ENCODE measurements at regions not wholly inside any gene's neighbourhood (a gene's known extent, or its start where the extent isn't known, plus 50 kb on each side); places are given as distances from the start of the nearest gene placed in this dataset.

GRCh38 chr5:118430076-118430475 lies 558.3 kb downstream of the DTWD2 start:
- TF ChIP-seq CTCF (IDR thresholded peaks at IDR 0.05): no peak
- no peak for TF ChIP-seq POLR2A (IDR thresholded peaks at IDR 0.05)
- no peak for TF ChIP-seq POLR2AphosphoS5 (IDR thresholded peaks at IDR 0.05; ENCODE audit: insufficient read depth in 1 of 2, low read depth in 1 of 2)

Measured in vagina (tissue), 2 donors.